ENCODE measurements at regions not wholly inside any gene's neighbourhood (a gene's known extent, or its start where the extent isn't known, plus 50 kb on each side); places are given as distances from the start of the nearest gene placed in this dataset.

- DNase-seq (ENCODE audit: low read depth in 2 of 3, low spot score in 2 of 3) = no peak
Observed at GRCh38 chr6:146928503-146928902, 275.7 kb upstream of the STXBP5 start.

DNA sequence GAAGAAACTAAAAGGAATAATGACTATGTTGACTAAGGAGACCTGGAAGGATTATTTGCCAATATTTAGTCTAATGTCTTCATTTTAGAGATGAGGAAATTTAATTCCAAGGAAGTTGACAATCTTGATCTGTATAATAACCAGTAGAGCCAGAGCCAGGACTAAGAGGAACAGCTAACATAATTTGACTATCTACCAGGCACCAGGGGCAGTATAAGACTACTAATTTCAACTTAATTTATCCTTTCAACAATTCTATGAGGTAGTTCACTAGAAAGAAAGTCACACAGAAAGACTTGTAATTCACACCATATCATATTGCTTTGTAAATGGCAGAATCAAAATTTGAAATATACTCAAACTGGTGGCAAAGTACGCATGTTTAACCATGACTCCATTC lies 273.0 kb upstream of the STXBP5 start:
- no peak for DNase-seq (ENCODE audit: low read depth in 2 of 3, low spot score in 2 of 3)

DNA sequence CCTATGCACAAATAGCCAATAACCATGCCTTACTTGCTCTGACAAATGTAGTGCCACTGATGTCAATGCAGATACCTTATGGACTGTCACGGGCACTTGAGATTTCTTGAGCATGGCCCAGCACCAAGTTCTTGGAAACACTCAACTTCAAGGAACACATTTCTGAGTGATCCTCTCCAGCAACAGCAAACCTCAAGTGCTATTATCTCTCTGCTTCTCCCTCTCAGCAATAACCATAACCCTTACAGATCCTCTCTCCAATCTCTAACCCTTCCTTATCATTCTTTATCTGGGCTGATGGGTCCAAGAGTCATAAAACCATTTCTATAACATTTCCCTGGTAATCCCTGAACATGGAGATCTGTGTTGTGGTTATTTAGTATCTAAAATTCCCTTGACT lies 266.9 kb upstream of the STXBP5 start:
- DNase-seq (ENCODE audit: low read depth in 2 of 3, low spot score in 2 of 3) = no peak

DNA sequence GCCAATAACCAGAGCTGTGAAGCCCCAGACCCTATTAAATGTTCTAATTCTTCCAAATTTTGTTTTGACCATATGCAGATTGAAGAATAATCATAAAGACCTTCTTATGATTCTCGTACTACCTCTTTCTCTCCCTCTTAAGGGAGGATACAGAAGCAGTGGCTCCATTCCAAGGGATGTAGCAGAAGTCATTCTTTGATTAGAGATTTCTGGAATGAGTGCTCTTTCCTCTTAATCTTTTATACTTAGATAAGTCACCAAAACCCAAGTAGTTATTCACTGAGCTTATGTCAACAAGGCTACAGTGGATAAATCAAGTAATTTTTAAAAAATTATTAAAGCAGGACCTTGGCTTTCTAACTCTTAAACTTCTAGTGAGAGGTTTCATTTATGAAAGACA lies 266.0 kb upstream of the STXBP5 start:
- DNase-seq (ENCODE audit: low read depth in 2 of 3, low spot score in 2 of 3) = no peak

DNA sequence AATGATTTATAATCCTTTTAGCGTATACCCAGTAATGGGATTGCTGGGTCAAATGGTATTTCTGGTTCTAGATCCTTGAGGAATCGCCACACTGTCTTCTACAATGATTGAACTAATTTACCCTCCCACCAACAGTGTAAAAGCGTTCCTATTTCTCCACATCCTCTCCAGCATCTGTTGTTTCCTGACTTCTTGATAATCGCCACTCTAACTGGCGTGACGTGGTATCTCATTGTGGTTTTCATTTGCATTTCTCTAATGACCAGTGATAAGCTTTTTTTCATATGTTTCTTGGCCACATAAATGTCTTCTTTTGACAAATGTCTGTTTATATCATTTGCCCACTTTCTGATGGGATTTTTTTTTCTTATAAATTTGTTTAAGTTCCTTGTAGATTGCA lies 264.8 kb upstream of the STXBP5 start:
- peak in 1 of 3 donors; percentile 31 for DNase-seq (ENCODE audit: low read depth in 2 of 3, low spot score in 2 of 3)

DNA sequence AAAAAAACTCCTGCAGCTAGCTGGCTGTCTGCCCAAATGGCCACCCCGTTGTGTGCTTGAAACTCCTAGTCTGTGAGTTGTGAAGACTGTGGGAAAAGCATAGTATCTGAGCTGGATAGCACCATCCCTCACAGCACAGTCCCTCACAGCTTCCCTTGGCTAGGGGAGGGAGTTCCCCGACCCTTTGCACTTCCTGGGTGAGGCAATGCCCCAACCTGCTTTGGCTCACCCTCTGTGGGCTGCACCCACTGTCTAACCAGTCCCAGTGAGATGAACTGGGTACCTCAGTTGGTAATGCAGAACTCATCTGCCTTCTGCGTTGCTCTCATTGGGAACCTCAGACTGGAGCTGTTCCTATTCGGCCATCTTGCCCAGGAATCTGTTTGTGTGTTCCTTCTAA lies 260.6 kb upstream of the STXBP5 start:
- DNase-seq (ENCODE audit: low read depth in 2 of 3, low spot score in 2 of 3) = no peak

GRCh38 chr6:146944077-146944476 lies 260.1 kb upstream of the STXBP5 start:
- DNase-seq (ENCODE audit: low read depth in 2 of 3, low spot score in 2 of 3) = no peak

DNA sequence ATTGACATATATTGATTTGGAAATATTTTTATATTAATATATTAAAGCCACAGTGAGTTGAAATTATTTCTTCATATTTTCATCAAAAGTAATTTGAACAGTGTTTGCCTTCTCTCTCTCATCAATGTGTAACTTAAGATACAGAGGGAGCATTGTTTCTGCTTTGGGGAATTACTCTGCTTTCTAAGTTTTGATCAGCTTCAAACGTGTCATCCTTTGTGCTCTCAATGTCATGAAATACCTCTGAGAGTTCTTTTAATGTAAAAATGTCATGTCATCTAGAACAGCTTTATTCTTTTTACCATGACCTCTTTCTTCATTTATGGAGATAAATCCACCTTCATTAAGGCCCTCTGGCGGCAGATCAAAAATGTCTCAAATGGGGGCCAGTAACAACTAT lies 259.4 kb upstream of the STXBP5 start:
- no peak for DNase-seq (ENCODE audit: low read depth in 2 of 3, low spot score in 2 of 3)

- DNase-seq (ENCODE audit: low read depth in 2 of 3, low spot score in 2 of 3) = no peak
Observed at GRCh38 chr6:146946559-146946958, 257.7 kb upstream of the STXBP5 start.

DNA sequence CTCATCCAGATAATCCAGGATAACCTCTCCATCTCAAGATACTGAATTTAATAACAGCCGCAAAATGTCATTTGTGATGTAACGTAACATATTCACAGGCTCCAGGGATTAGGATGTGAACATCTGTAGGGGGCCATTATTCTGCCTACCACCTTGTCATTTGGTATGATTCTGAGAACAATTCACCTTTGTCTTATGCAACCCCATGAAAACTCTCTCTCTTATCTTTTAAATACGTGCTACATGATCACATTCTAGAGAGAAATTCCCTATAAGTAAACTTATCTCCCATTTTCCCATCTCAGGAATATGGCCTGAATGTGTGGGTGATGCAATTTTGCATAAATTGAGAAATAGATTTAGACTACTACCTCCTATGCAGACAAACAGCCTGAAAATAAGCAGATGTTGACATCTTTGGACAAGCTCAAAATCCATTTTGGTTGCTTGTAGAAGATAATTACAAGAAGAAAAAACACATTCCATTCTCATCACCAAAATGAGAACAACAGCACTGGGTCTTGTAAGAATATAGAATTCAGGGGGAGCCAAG lies 255.4 kb upstream of the STXBP5 start:
- DNase-seq (ENCODE audit: low read depth in 2 of 3, low spot score in 2 of 3) = no peak

DNA sequence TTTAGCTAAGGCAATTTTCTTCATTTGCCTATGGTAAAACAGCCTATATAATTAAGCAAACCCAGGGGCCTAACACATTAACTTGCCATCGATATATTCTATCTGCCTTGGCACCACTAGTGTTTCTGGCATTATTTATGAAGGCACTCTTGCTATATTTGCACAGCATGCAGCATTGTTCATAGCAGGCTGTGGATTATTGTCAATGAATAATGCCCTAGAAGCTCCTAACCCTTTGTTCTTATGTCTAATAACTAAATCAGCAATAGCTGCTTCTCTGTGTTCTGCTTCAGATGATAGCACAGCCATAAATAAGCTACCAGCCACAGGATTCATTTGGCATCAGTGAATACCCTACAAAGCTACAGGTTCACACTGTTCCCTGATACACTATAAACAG lies 254.8 kb upstream of the STXBP5 start:
- DNase-seq (ENCODE audit: low read depth in 2 of 3, low spot score in 2 of 3) = no peak

DNA sequence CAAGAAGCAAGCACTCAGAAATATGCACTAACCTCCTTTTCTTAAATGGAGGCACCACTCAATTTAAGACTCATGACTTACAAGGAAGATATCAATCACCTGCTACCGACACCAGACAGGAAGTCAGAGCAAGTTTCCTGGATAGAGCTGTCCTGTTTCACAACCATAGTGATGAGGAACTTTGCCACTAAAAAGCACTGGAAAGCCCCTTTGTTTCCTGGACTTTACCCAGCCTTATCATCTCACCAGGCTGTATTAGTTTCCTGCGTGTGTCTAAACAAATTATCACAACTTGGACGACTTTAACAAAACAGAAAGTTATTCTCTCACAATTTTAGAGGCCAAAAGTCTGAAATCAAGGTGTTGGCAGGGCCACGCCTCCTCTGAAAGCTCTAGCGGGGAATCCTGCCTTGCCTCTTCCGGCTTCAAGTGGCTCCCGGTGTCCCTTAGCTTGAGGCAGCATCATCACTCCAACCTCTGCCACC lies 253.8 kb upstream of the STXBP5 start:
- peak in 2 of 3 donors; percentile 87 to 93 for DNase-seq (ENCODE audit: low read depth in 2 of 3, low spot score in 2 of 3)

GRCh38 chr6:146955570-146955969 lies 248.6 kb upstream of the STXBP5 start:
- DNase-seq (ENCODE audit: low read depth in 2 of 3, low spot score in 2 of 3) = no peak

- DNase-seq (ENCODE audit: low read depth in 2 of 3, low spot score in 2 of 3) = peak in 1 of 3 donors; percentile 27
Observed at GRCh38 chr6:146957181-146958093, 246.8 kb upstream of the STXBP5 start.

DNA sequence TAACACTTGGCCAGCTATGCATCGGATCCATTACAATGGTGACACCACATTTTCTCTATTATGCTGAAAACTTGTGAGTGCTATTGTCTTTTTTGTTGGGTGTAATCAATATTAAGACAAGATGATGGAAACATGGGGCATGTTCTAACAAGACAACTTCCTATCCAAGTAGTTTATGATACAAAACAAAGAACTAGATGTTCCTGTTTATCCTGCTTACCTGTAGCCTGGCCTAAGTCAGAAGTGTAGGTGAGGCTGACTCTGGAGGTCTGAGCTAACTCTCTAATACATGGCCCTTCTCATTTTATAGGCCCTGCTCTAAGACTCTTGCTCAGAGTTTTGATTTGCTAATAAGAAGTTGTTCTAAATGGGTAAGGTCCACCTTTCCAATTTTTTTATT lies 242.4 kb upstream of the STXBP5 start:
- DNase-seq (ENCODE audit: low read depth in 2 of 3, low spot score in 2 of 3) = no peak

DNA sequence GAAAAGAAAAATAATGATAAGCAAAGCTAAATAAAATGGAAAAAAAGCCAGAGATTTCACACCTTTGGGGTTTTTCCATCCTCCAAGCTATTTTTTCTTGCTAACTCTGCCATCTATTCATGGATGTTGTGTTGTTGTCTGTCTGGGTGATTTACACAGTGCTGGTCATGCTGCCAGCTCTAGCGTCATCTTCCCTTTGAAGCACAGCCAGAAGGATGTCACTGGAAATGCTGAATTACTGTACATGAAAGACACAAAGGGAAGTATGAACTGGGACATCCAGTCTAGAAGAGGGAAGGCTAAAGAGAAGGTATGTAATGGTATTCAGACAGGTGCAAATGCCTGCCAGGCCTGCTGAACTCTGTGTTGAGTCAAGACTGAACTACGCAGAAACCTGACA lies 241.9 kb upstream of the STXBP5 start:
- DNase-seq (ENCODE audit: low read depth in 2 of 3, low spot score in 2 of 3) = no peak

- no peak for DNase-seq (ENCODE audit: low read depth in 2 of 3, low spot score in 2 of 3)
Observed at GRCh38 chr6:146965110-146965689, 239.0 kb upstream of the STXBP5 start.

DNA sequence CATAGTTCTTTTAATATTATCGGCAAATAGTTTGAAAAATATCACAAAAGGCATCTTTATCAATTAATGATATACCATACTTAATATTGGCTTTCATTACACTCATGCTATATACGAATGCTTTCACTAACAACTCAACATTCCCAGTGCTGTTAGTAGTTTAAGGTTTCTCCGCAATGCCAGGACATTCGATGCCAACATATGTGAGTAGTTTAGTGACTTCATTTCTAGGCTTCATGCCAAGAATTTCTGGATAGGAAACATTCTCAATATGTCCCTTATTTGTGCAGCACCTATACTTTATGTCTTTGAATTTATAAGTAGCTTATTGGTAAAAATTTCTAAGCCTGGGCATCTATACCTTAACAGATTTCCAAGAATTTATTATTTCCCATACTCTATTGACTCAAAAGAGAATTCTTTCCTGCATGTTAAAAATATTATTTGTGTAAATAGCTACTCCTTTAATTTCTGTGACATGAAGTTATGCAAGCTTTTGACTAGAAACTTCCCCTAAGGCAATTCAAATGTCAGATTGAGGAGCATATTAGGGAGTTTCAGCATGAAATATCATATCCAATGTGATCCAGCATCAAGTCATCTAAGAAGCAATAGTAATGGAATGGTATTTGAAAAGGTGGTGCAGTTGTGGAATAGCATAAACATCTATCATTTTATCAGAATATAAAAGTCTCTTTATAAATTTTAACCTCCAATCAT lies 236.0 kb upstream of the STXBP5 start:
- DNase-seq (ENCODE audit: low read depth in 2 of 3, low spot score in 2 of 3) = no peak

DNA sequence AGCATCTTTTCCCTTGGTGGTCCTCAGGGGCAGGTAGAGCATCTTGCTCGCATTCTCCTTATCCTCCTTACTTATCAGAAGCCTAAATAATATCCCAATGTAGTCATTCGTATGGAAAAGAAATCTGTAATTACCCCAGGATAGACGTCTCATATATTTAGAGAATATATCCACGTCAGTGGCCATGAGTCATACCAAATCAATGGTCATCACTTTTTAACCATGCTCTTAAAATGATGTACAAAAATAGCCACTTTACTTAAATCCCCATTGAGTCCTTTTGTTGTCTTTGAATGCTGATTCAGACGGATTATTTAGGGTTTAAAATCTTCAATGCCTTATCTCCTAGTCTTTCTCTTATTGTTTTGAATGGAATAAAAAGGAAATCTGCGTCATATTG lies 231.7 kb upstream of the STXBP5 start:
- DNase-seq (ENCODE audit: low read depth in 2 of 3, low spot score in 2 of 3) = no peak

GRCh38 chr6:146974351-146974750 lies 229.9 kb upstream of the STXBP5 start:
- no peak for DNase-seq (ENCODE audit: low read depth in 2 of 3, low spot score in 2 of 3)

- DNase-seq (ENCODE audit: low read depth in 2 of 3, low spot score in 2 of 3) = no peak
Observed at GRCh38 chr6:146975093-146975492, 229.1 kb upstream of the STXBP5 start.

Measured in hematopoietic multipotent progenitor cell (in vitro differentiated cells).